Endothelial cell of hepatic sinusoid (primary cell): ENCODE measurements at regions not wholly inside any gene's neighbourhood (a gene's known extent, or its start where the extent isn't known, plus 50 kb on each side); places are given as distances from the start of the nearest gene placed in this dataset.

Experiments used
- in situ Hi-C: cut with HindIII; loops from 2 replicates; pipeline ENCODE4 v1.10.0; 2017; ENCODE audit warnings: low sequenced_read_pairs

- in situ Hi-C loops: no loop called here
These were observed 287.0 kb upstream of the ESRRG start for GRCh38 chr1:217010253-217010652.

GRCh38 chr1:217009376-217009775, 286.1 kb upstream of the ESRRG start:
- in situ Hi-C loops: no loop called here

- in situ Hi-C loops: no loop called here
These were observed 281.7 kb upstream of the ESRRG start for GRCh38 chr1:217004776-217005436.

GRCh38 chr1:217003355-217003754, 280.1 kb upstream of the ESRRG start:
- in situ Hi-C loops: no loop called here

- in situ Hi-C loops: no loop called here
These were observed 274.6 kb upstream of the ESRRG start for GRCh38 chr1:216997831-216998230.

- in situ Hi-C loops: no loop called here
These were observed 273.8 kb upstream of the ESRRG start for GRCh38 chr1:216997069-216997468.

- in situ Hi-C loops: no loop called here
These were observed 261.3 kb upstream of the ESRRG start for GRCh38 chr1:216984536-216984935.

- in situ Hi-C loops: no loop called here
These were observed 260.6 kb upstream of the ESRRG start for GRCh38 chr1:216983823-216984222.

GRCh38 chr1:216961516-216961915, 238.3 kb upstream of the ESRRG start:
- in situ Hi-C loops: no loop called here

- in situ Hi-C loops: no loop called here
These were observed 237.5 kb upstream of the ESRRG start for GRCh38 chr1:216960716-216961115.

- in situ Hi-C loops: no loop called here
These were observed 235.3 kb upstream of the ESRRG start for GRCh38 chr1:216958569-216958968.

- in situ Hi-C loops: no loop called here
These were observed 230.3 kb upstream of the ESRRG start for GRCh38 chr1:216953495-216953894.

GRCh38 chr1:216952864-216953263, 229.6 kb upstream of the ESRRG start:
- in situ Hi-C loops: no loop called here

- in situ Hi-C loops: no loop called here
These were observed 222.4 kb upstream of the ESRRG start for GRCh38 chr1:216945538-216946080.

GRCh38 chr1:216944864-216945510, 221.8 kb upstream of the ESRRG start:
- in situ Hi-C loops: no loop called here

GRCh38 chr1:216937491-216937890, 214.3 kb upstream of the ESRRG start:
- in situ Hi-C loops: no loop called here

GRCh38 chr1:216936779-216937178, 213.6 kb upstream of the ESRRG start:
- in situ Hi-C loops: no loop called here

GRCh38 chr1:216935901-216936300, 212.7 kb upstream of the ESRRG start:
- in situ Hi-C loops: no loop called here

GRCh38 chr1:216932424-216932823, 209.2 kb upstream of the ESRRG start:
- in situ Hi-C loops: no loop called here

GRCh38 chr1:216929870-216930582, 206.8 kb upstream of the ESRRG start:
- in situ Hi-C loops: no loop called here

- in situ Hi-C loops: no loop called here
These were observed 204.4 kb upstream of the ESRRG start for GRCh38 chr1:216927633-216928032.
